ENCODE measurements at regions not wholly inside any gene's neighbourhood (a gene's known extent, or its start where the extent isn't known, plus 50 kb on each side); places are given as distances from the start of the nearest gene placed in this dataset.

DNA sequence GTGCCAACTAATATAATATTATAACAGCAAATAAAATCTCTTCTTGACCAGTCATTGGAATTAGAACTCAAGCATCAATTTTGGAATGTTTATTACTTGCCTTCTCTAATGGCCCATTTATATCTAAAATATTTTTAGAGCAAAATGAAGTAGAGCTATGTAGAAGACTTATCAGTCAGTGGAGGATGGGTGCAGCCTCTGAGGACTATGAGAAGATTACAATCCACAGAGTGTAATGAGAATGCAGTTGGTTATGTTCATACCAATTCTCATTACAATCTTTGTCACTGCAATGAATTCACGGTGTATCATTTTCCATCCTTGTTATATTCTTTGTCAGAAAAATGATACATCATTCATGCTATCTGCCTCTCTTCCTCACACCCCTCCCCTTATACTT lies 878.1 kb downstream of the CENPC start:
- DNase-seq = no peak

- no peak for DNase-seq
These were observed 882.7 kb downstream of the CENPC start for GRCh38 chr4:66662620-66663019.

DNA sequence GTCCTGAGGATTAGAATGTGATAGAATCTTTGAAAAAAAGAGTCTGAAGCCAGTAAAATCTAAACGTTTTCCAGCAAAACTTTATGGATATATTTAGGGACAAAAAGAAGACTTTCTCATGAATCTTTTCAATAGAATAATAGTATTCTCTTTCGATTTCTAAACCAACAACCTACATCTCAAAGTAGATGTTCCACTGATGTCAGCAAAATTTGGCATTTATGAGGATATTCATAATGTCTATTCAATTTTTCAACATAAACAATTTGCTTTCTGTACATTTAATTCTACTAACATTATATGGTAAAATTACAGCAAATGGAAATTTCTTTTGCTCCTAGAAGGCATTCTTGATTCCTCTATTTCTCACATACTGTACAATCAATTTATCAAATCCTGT lies 886.5 kb downstream of the CENPC start:
- no peak for DNase-seq

- no peak for DNase-seq
These were observed 889.8 kb downstream of the CENPC start for GRCh38 chr4:66655505-66655904.

- DNase-seq = peak; percentile 25
These were observed 891.4 kb downstream of the CENPC start for GRCh38 chr4:66653937-66654336.

GRCh38 chr4:66649236-66649635 lies 896.1 kb downstream of the CENPC start:
- DNase-seq = no peak

DNA sequence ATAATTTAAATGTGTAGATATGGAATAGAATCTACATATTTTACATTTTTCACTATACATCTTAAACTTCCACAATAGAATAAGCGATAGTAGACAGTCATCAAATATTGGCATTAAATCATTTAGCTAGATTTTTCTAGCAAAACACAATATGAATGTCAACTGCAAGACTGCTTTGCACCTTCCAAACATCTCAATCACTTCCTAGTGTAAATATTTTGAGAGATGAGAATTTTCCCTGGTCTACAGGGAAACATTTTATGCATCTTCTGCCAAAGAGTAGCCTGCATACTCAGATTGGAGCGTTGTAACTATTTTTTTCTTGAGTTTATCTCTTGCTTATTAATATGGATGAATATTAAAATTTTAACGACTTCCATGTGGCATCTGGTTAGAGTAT lies 897.4 kb downstream of the CENPC start:
- DNase-seq = no peak

- DNase-seq = peak; percentile 2
These were observed 897.8 kb downstream of the CENPC start for GRCh38 chr4:66647476-66647875.

DNA sequence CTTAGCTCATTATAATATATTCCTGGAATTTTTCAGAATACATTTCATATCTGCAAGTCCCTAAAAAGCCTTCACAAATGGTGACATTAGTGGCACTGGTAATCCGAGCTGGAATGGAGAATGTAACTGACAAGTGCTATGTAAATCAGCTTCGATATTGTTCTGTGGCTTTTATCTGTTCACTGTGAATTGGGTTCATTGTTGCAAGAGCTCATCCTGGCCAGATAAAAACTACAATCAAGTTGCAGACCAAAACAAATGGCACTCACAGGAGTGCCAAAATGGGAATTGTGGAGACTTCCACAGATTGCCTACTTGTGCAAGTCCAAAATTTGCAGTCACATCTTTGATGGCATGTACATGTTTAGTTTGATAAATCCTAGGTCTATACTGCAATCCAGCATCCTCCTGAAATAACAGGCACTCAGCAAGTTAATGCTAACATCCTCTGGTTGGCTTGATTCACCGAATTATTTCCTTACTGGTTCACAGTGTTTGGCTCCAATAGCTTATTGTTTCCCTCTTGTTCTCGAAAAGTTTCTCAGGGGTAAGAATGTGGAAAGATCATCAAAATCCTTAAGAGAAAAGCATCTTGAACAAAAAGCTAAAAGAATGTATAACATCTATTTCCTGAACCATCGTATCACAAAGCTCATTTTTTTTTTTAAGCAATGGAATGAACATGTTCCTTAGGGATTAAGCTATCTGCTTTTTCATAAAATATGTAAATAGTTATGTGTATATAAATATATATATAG lies 904.9 kb downstream of the CENPC start:
- peak; percentile 42 for DNase-seq

DNA sequence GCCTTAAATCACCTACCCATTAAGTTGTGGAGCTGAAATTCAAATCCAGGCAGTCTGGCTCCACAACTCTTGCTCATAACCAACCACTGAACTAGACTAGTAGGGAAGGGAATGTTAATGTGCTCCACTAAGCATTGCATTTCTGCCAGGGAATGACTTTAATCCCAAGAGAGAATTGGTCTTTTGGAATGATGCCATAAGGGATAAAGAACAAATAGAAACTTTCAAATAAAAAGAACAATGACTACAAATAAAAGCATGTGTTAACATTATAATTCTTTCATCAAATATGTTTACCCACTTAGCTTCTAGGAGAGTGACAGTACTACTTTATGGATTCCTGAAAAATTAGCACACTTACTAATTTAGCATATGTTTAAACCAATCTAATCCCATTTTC lies 905.9 kb downstream of the CENPC start:
- DNase-seq = peak; percentile 73

GRCh38 chr4:66636349-66636748 lies 909.0 kb downstream of the CENPC start:
- DNase-seq = no peak

DNA sequence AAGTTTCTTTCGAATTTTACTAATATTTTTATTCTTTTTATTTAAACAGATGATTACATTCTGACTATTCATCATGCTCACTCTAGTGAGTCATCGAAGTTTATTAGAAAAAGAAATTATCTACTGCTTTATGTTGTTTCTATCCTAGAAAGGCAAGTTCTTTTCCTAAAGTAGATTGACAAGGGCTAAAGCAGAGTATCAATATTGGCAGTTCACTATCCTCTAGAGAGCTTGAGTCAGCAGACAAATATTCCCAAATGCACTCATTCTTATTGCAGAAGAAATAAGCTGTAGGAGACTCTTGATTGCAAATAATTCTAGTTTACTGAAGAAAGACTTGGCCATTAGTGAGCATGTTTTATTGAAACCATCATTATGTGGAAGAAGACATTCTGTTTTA lies 911.8 kb downstream of the CENPC start:
- DNase-seq = peak; percentile 37

DNA sequence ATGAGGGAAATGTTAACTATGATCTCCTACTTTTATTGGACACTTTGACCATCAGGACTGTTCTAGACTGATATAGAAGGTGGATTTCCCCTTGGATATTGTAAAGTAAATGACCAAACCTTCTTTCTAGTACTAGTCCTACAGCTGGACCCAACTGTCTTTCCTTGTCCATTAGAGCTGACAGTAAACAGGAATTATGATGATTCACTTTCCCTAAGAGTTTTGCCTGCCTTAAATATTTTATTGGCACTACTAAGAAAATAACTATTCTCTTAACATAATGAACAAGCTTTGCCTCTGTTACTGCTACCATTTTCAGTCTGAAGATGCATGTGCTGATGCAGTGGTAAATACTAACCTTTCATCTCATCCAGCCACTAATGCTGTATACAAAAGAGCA lies 915.4 kb downstream of the CENPC start:
- DNase-seq = no peak

- no peak for DNase-seq
These were observed 917.2 kb downstream of the CENPC start for GRCh38 chr4:66628146-66628545.

- DNase-seq = no peak
These were observed 919.8 kb downstream of the CENPC start for GRCh38 chr4:66625480-66625879.

DNA sequence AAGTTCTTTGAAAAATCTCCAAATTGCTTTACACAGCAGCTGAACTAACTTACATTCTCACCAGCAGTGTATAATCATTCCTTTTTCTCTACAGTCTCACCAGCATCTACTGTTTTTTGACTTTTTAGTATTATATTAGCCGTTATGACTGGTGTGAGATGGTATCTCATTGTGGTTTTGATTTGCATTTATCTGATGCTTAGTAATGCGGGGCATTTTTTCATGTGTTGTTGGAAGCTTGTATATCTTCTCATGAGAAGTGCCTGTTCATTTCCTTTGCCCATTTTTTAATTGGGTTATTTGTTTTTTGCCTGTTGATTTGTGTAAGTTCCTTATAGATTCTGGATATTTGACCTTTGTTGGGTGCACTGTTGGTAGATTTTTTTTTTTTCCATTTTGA lies 931.7 kb downstream of the CENPC start:
- no peak for DNase-seq

- DNase-seq = no peak
These were observed 936.3 kb downstream of the CENPC start for GRCh38 chr4:66609014-66609413.

GRCh38 chr4:66606908-66607307 lies 936.6 kb upstream of the EPHA5 start:
- no peak for DNase-seq

DNA sequence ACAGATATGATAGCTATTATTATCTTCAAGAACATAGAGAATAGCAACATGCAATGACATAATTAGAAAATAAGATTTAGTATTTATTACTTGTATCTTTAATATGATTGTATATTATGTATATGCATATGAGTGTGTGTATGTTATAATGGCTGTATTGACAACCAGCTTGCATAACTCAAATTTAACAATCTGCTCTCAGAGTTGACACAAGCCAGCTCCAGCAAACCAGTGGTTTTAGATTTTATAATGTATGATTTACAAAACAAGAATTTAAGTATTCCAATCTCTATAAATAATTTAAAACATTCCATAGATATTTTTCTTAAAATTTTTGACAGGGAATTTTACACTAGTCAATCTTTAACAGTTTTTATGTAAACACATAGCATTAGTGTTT lies 935.9 kb upstream of the EPHA5 start:
- DNase-seq = no peak

- no peak for DNase-seq
These were observed 933.9 kb upstream of the EPHA5 start for GRCh38 chr4:66604192-66604591.

DNA sequence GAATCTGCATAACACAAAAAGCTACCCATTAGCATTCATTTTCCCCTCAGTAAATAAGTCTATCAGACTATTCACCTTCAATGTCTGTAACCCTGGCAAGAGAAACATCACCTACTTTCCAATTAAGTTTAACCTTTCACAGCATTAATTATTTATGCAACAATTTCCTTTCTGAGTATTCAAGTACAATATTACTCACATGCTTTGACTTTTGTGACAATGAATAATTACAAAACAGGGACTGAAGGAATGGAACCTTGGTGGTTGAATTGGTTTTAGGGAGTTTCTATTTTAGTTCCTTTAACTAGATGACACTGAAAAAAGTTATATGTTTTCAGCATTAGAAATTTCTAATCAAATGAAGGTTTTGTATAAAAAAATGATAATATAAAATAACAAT lies 932.3 kb upstream of the EPHA5 start:
- no peak for DNase-seq

- no peak for DNase-seq
These were observed 921.7 kb upstream of the EPHA5 start for GRCh38 chr4:66591968-66592367.

DNA sequence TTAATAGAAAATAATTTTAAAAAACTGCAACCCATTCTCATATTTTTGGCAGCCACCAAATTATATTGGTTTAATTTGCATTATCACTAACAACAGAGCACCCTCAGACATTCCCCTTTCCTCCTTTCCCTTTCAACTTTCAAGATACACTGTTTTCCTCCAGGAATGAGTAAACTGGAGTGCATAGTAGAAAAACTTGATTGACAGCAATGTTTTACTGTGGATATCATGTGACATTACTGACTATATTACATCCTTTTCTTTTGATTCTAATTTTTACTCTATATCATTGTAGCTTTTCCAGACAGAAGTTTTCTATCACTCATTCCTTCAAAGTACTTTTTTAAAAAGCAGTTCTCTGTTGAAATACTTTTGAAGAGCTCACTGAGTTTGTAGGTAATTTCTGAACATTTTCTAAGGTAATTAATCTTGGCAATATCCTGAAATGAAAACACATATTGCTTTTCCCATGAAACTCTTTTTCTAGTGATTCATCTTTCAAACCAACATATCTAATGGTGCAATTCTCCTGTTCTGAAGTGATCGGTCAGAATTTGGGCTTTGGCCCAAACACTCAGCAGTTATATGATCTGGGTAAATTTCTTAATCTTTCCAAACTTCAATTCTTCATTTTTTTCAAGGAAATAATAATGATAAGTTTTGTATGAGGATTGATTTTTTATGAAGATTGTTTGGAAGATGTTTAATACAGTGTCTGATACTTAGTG lies 920.4 kb upstream of the EPHA5 start:
- peak; percentile 54 for DNase-seq

- no peak for DNase-seq
These were observed 918.9 kb upstream of the EPHA5 start for GRCh38 chr4:66589183-66589582.

DNA sequence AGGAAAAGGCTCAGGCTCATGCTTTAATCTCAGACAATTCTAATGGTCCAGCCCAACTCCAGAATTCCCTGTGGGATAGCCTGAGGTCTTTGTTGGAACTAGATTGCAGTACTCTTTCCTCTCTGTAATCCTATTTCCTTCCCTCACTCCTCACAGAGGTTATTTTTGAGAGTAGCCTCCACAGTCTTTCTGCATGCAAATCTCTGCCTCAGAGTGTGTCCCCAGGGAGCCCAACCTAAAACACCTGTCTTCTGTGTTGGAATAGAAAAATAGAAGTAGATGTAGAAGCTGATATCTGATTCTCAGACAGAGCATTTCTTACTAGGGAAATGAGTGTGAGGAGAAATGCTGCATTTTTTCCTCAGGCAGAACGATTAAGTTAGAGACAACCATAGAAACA lies 915.5 kb upstream of the EPHA5 start:
- no peak for DNase-seq

All from fibroblast of skin of right biceps (primary cell).